ENCODE measurements at regions not wholly inside any gene's neighbourhood (a gene's known extent, or its start where the extent isn't known, plus 50 kb on each side); places are given as distances from the start of the nearest gene placed in this dataset.

- H3K36me3 Mint-ChIP-seq (ENCODE audit: low read depth): no peaks in the 10 kb centered on the region
- H3K27ac Mint-ChIP-seq: no peak overlapping the region
- H4K20me1 ChIP-seq (replicated peaks; ENCODE audit: insufficient read depth): no peaks in the 10 kb centered on the region
- no peak overlapping the region for H3K4me3 Mint-ChIP-seq
- no peak overlapping the region for H3K4me3 ChIP-seq
- no peak overlapping the region for H3K4me2 ChIP-seq
- no peak overlapping the region for H3K27ac ChIP-seq (ENCODE audit: low read depth)
- peaks cover 14% of the 10 kb centered on the region for H3K4me1 Mint-ChIP-seq
- peaks cover 7% of the 10 kb centered on the region for H3K27me3 Mint-ChIP-seq (ENCODE audit: insufficient read depth, low read depth, poor library complexity)
- no peak for DNase-seq (ENCODE audit: low spot score)
- no peaks in the 10 kb centered on the region for H3K9me2 ChIP-seq (ENCODE audit: insufficient read depth)
- peaks cover 19% of the 10 kb centered on the region for H3K27me3 ChIP-seq (ENCODE audit: insufficient read depth)
- no peak for ATAC-seq
- no peaks in the 10 kb centered on the region for H3K36me3 ChIP-seq (ENCODE audit: insufficient read depth)
- no peaks in the 10 kb centered on the region for H3K9me3 Mint-ChIP-seq
- no peaks in the 10 kb centered on the region; the same call in 1 of the 2 replicates for H3F3A ChIP-seq (replicated peaks; ENCODE audit: low read depth)
- H3K79me2 ChIP-seq (replicated peaks; ENCODE audit: insufficient read depth): no peaks in the 10 kb centered on the region
- TF ChIP-seq STAT1 (IDR thresholded peaks at IDR 0.05; ENCODE audit: unreplicated experiment) (no peak), ZNF331 (CRISPR knock-in tag; IDR thresholded peaks at IDR 0.05; ENCODE audit: low read depth) (no peak), ZNF114 (CRISPR knock-in tag; IDR thresholded peaks at IDR 0.05) (no peak), ZNF462 (CRISPR knock-in tag; IDR thresholded peaks at IDR 0.05) (no peak), REST (IDR thresholded peaks at IDR 0.05; ENCODE audit: unreplicated experiment) (no peak), NANOG (IDR thresholded peaks at IDR 0.05; ENCODE audit: borderline replicate concordance) (no peak), JUNB (IDR thresholded peaks at IDR 0.05; ENCODE audit: unreplicated experiment) (no peak), EZH2phosphoT487 (IDR thresholded peaks at IDR 0.05; ENCODE audit: unreplicated experiment) (no peak), EZH2 (IDR thresholded peaks at IDR 0.05; ENCODE audit: low read depth, unreplicated experiment) (no peak), ETS1 (IDR thresholded peaks at IDR 0.05) (no peak), CTCF (conservative IDR thresholded peaks at IDR 0.05; ENCODE audit: low read depth in 2 of 2) (no peak), CREB1 (CRISPR knock-in tag; IDR thresholded peaks at IDR 0.05; ENCODE audit: low read depth) (no peak), POLR2AphosphoS5 (IDR thresholded peaks at IDR 0.05; ENCODE audit: low read depth) (no peak)
- H2AFZ ChIP-seq: no peak overlapping the region
- peaks cover 11% of the 10 kb centered on the region for H3K4me1 ChIP-seq (ENCODE audit: insufficient read depth)
Measured at GRCh38 chr11:43589601-43590250, 90.8 kb upstream of the HSD17B12 start.

Measured in GM23338 (cell line).